ENCODE measurements at regions not wholly inside any gene's neighbourhood (a gene's known extent, or its start where the extent isn't known, plus 50 kb on each side); places are given as distances from the start of the nearest gene placed in this dataset.

DNA sequence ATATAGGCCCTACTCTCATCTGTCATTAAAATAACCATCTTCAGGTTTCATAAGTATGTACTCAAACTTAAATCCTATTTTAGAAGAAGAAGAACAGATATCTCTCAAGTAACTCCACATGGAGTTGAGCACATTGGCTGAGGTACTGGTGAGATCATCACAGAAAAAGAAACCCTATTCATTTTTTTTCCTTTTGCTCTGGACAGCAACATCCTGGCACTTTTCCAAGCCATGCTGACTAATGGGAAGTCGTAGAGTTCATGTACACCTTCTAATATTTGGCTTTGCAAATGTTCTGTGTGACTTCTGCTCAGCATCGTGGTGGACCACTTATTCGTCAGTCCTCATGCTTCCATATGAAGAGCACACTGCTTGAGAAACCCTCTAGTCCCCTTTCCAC is 336.0 kb upstream of the KCNH8 start:
- H3K27ac ChIP-seq = no peak overlapping the region
- no peak for DNase-seq
- no peak for TF ChIP-seq CTCF (IDR thresholded peaks at IDR 0.05)
- H3K4me3 ChIP-seq = no peak overlapping the region
- H3K27me3 ChIP-seq = no peaks in the 10 kb centered on the region
- intact Hi-C loops (cut with DNase I) = no loop called here
- no peak overlapping the region for H3K9ac ChIP-seq (ENCODE audit: low read depth in 2 of 2, low read length in 2 of 2)
- no peaks in the 10 kb centered on the region for H3K9me3 ChIP-seq
- H3K4me1 ChIP-seq = no peaks in the 10 kb centered on the region
- H3K36me3 ChIP-seq = no peaks in the 10 kb centered on the region

GRCh38 chr3:18810306-18810661 is 338.0 kb upstream of the KCNH8 start:
- no peak for TF ChIP-seq CTCF (IDR thresholded peaks at IDR 0.05)
- Histone ChIP-seq H3K27ac (no peak overlapping the region), H3K27me3 (no peaks in the 10 kb centered on the region), H3K4me3 (no peak overlapping the region), H3K9me3 (no peaks in the 10 kb centered on the region), H3K9ac (ENCODE audit: low read depth in 2 of 2, low read length in 2 of 2) (no peak overlapping the region), H3K4me1 (no peaks in the 10 kb centered on the region), H3K36me3 (no peaks in the 10 kb centered on the region)
- intact Hi-C loops (cut with DNase I) = no loop called here
- no peak for DNase-seq

GRCh38 chr3:18809640-18810305 is 338.5 kb upstream of the KCNH8 start:
- intact Hi-C loops (cut with DNase I) = no loop called here
- H3K9ac ChIP-seq (ENCODE audit: low read depth in 2 of 2, low read length in 2 of 2) = no peak overlapping the region

GRCh38 chr3:18808429-18808828 is 339.9 kb upstream of the KCNH8 start:
- TF ChIP-seq CTCF (IDR thresholded peaks at IDR 0.05) = no peak
- H3K4me3 ChIP-seq = no peak overlapping the region
- no peaks in the 10 kb centered on the region for H3K9me3 ChIP-seq
- intact Hi-C loops (cut with DNase I) = no loop called here
- no peaks in the 10 kb centered on the region for H3K27me3 ChIP-seq
- H3K27ac ChIP-seq = no peak overlapping the region
- H3K36me3 ChIP-seq = no peaks in the 10 kb centered on the region
- H3K9ac ChIP-seq (ENCODE audit: low read depth in 2 of 2, low read length in 2 of 2) = no peak overlapping the region
- DNase-seq = no peak
- no peaks in the 10 kb centered on the region for H3K4me1 ChIP-seq

More at GRCh38 chr3:18809640-18810305, 338.5 kb upstream of the KCNH8 start:
- Histone ChIP-seq H3K4me3 (no peak overlapping the region), H3K9me3 (no peaks in the 10 kb centered on the region), H3K27me3 (no peaks in the 10 kb centered on the region), H3K36me3 (no peaks in the 10 kb centered on the region), H3K27ac (no peak overlapping the region), H3K4me1 (no peaks in the 10 kb centered on the region)
- no peak for DNase-seq
- TF ChIP-seq CTCF (IDR thresholded peaks at IDR 0.05) = no peak

GRCh38 chr3:18807593-18807992 is 340.7 kb upstream of the KCNH8 start:
- no peaks in the 10 kb centered on the region for H3K9me3 ChIP-seq
- no peaks in the 10 kb centered on the region for H3K27me3 ChIP-seq
- H3K36me3 ChIP-seq = no peaks in the 10 kb centered on the region
- intact Hi-C loops (cut with DNase I) = no loop called here
- H3K27ac ChIP-seq = no peak overlapping the region
- no peak overlapping the region for H3K4me3 ChIP-seq
- no peaks in the 10 kb centered on the region for H3K4me1 ChIP-seq
- DNase-seq = no peak
- no peak overlapping the region for H3K9ac ChIP-seq (ENCODE audit: low read depth in 2 of 2, low read length in 2 of 2)
- no peak for TF ChIP-seq CTCF (IDR thresholded peaks at IDR 0.05)

All from colonic mucosa (tissue), 4 donors.